Right atrium auricular region (tissue), 2 donors: ENCODE measurements at regions not wholly inside any gene's neighbourhood (a gene's known extent, or its start where the extent isn't known, plus 50 kb on each side); places are given as distances from the start of the nearest gene placed in this dataset.

Source experiments
- DNase-seq: peaks from one replicate; pipeline ENCODE4 v3.0.0-alpha.2; 2019; ENCODE audit warnings: low spot score
- H3K27ac ChIP-seq, 2 donors: fragments of 200-600 bp; sonication (generic); 1 replicate in 1 of 2; 2 replicates in 1 of 2; pipeline ENCODE4 v1.5.1; 2016 to 2019
- H3K27me3 ChIP-seq, 2 donors: fragments of 200-600 bp; sonication (generic); one replicate each; pipeline versions ENCODE4 v1.5.1 to v1.6.0; 2017 to 2019
- H3K36me3 ChIP-seq: fragments of 200-600 bp; sonication (generic); one replicate; pipeline ENCODE4 v1.5.1; 2016
- H3K4me1 ChIP-seq, 2 donors: fragments of 200-600 bp; sonication (generic); one replicate each; pipeline versions ENCODE4 v1.5.1 to v1.6.0; 2017 to 2019
- H3K4me3 ChIP-seq, 2 donors: fragments of 200-600 bp; sonication (generic); 1 replicate in 1 of 2; 2 replicates in 1 of 2; pipeline ENCODE4 v1.5.1; 2017 to 2019; ENCODE audit warnings: mild to moderate bottlenecking in 1 of 2, moderate library complexity in 1 of 2
- H3K9me3 ChIP-seq, 2 donors: fragments of 200-600 bp; sonication (generic); one replicate each; pipeline ENCODE4 v1.5.1; 2019
- TF ChIP-seq, protein P1 (sequence below), 2 donors: fragments of 200-600 bp; sonication (generic); IDR thresholded peaks; one replicate each; pipeline ENCODE4 v1.5.1; 2019; ENCODE audit warnings: antibody characterized with exemption in 2 of 2

DNA sequence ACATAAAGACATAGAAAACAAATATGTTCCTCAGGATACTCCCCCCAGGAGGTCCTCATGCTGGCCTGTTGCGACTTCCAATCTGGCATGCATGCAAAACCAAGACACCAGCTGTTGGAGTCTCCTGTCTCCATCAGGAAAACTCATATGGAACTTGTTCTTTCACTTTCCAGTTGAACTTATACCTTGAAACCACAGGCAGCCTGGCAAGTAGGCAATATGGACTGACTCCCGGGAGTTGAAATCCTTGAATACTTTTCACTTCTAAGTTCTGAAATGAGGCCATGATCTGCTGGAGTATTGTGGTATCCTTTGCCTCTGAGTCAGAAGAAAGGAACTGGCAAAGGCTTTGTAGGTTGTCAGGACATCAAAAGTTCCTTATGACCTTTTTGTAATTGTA lies 444.2 kb downstream of the IDS start:
- H3K27me3 ChIP-seq, result no peaks in the 10 kb centered on the region
- no peaks in the 10 kb centered on the region for H3K36me3 ChIP-seq
- no peak for DNase-seq
- H3K9me3 ChIP-seq, result no peaks in the 10 kb centered on the region
- TF ChIP-seq, protein P1, sequence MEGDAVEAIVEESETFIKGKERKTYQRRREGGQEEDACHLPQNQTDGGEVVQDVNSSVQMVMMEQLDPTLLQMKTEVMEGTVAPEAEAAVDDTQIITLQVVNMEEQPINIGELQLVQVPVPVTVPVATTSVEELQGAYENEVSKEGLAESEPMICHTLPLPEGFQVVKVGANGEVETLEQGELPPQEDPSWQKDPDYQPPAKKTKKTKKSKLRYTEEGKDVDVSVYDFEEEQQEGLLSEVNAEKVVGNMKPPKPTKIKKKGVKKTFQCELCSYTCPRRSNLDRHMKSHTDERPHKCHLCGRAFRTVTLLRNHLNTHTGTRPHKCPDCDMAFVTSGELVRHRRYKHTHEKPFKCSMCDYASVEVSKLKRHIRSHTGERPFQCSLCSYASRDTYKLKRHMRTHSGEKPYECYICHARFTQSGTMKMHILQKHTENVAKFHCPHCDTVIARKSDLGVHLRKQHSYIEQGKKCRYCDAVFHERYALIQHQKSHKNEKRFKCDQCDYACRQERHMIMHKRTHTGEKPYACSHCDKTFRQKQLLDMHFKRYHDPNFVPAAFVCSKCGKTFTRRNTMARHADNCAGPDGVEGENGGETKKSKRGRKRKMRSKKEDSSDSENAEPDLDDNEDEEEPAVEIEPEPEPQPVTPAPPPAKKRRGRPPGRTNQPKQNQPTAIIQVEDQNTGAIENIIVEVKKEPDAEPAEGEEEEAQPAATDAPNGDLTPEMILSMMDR (IDR thresholded peaks at IDR 0.05), result no peak
- H3K4me1 ChIP-seq, result no peaks in the 10 kb centered on the region
- no peak overlapping the region for H3K4me3 ChIP-seq
- H3K27ac ChIP-seq, result no peak overlapping the region
